GM12878 (cell line): ENCODE measurements at regions not wholly inside any gene's neighbourhood (a gene's known extent, or its start where the extent isn't known, plus 50 kb on each side); places are given as distances from the start of the nearest gene placed in this dataset.

ENCODE experiments used
- ATAC-seq: fragments of 200-7000 bp; cut with Tn5 transposase; 3 replicates; pipeline ENCODE4 v1.9.1; 2020; ENCODE audit warnings: mild to moderate bottlenecking, moderate library complexity
- BruUV-seq: library from RNA; stranded (reverse); fragments of 400-500 nt; replicated peaks from 2 replicates; lab custom pipeline; 2021; lab: Mats Ljungman, UMichigan
- CTCF ChIA-PET: fragments of 300-600 bp; sonication (Branson Sonifier 250); formaldehyde crosslinking; extraction: SDS; loops from one replicate; lab custom pipeline; 2021; ENCODE audit warnings: inconsistent platforms; lab: Yijun Ruan, JAX
- POLR2A ChIA-PET: fragments of 350-600 bp; formaldehyde crosslinking; extraction: SDS; loops from one replicate; lab custom pipeline; 2021; ENCODE audit warnings: inconsistent platforms; lab: Charles Lee
- RAD21 ChIA-PET: fragments of 300-600 bp; sonication (Branson Sonifier 250); formaldehyde crosslinking; loops from one replicate; lab custom pipeline; 2023; ENCODE audit warnings: antibody characterized with exemption; ENCODE audit not compliant: unreplicated experiment; lab: Charles Lee
- SMC1A ChIA-PET: fragments of 300-600 bp; sonication (Branson Sonifier 250); formaldehyde crosslinking; loops from one replicate; lab custom pipeline; 2023; ENCODE audit not compliant: unreplicated experiment, uncharacterized antibody; lab: Charles Lee
- DNase-seq: peaks from one replicate; pipeline ENCODE4 v3.0.0-alpha.2; 2011; ENCODE audit warnings: low read depth, low spot score
- FAIRE-seq: peaks from 3 replicates; lab custom pipeline; 2011; peaks lifted over from hg19 to GRCh38; lab: Jason Lieb, UNC
- H2AFZ ChIP-seq: 2 replicates; pipeline ENCODE4 v1.6.0; 2011; ENCODE audit warnings: low read depth, low read length, control low read depth; ENCODE audit not compliant: control insufficient read depth
- H3K27ac ChIP-seq: 2 replicates; pipeline ENCODE4 v1.5.1; 2011; ENCODE audit warnings: control low read depth; ENCODE audit not compliant: control insufficient read depth, insufficient read depth
- H3K27me3 ChIP-seq, 2 experiments: replicated peaks in 1 of 2; 2 replicates each; pipeline versions ENCODE4 v1.6.0 to v1.6.1; 2011; ENCODE audit warnings: low read length in 1 of 2; ENCODE audit not compliant: control insufficient read depth in 2 of 2, insufficient read depth in 2 of 2
- H3K36me3 ChIP-seq, 2 experiments: 2 replicates each; pipeline ENCODE4 v1.5.1; 2011; ENCODE audit warnings: low read length in 1 of 2; ENCODE audit not compliant: control insufficient read depth in 2 of 2, insufficient read depth in 2 of 2
- H3K4me1 ChIP-seq: 2 replicates; pipeline ENCODE4 v1.6.1; 2011; ENCODE audit warnings: mild to moderate bottlenecking, low read length, moderate library complexity, mixed read lengths; ENCODE audit not compliant: control insufficient read depth, insufficient read depth
- H3K4me2 ChIP-seq: 2 replicates; pipeline ENCODE4 v1.6.0; 2011; ENCODE audit warnings: control low read depth; ENCODE audit not compliant: control insufficient read depth, insufficient read depth
- H3K4me3 ChIP-seq: fragments of 200-600 bp; sonication (generic); 2 replicates; pipeline ENCODE4 v1.5.1; 2016
- H3K79me2 ChIP-seq: 2 replicates; pipeline ENCODE4 v1.6.0; 2011; ENCODE audit warnings: low read length; ENCODE audit not compliant: control insufficient read depth, insufficient read depth
- H3K9ac ChIP-seq: 2 replicates; pipeline ENCODE4 v1.8.0; 2011; ENCODE audit warnings: low read length, control low read depth, mixed read lengths; ENCODE audit not compliant: control insufficient read depth, insufficient read depth
- H3K9me3 ChIP-seq: replicated peaks from 3 replicates; pipeline ENCODE4 v1.5.1; 2011; ENCODE audit warnings: mild to moderate bottlenecking, low read length; ENCODE audit not compliant: control insufficient read depth, insufficient read depth
- H4K20me1 ChIP-seq: 2 replicates; pipeline ENCODE4 v1.6.0; 2011; ENCODE audit not compliant: control insufficient read depth, insufficient read depth
- ATF7 ChIP-seq: fragments of 450-650 bp; IDR thresholded peaks from 2 replicates; pipeline ENCODE4 v1.6.1; 2016; ENCODE audit warnings: low read depth, mild to moderate bottlenecking
- BMI1 ChIP-seq: fragments of 450-650 bp; IDR thresholded peaks from 2 replicates; pipeline ENCODE4 v1.6.1; 2016; ENCODE audit warnings: mild to moderate bottlenecking, moderate library complexity, borderline replicate concordance
- CHD4 ChIP-seq: fragments of 200-600 bp; sonication (generic); IDR thresholded peaks from 2 replicates; pipeline ENCODE4 v1.6.1; 2016; ENCODE audit warnings: mild to moderate bottlenecking
- CREM ChIP-seq: IDR thresholded peaks from 2 replicates; pipeline ENCODE4 v1.6.1; 2014; ENCODE audit warnings: antibody characterized with exemption, low read depth
- HDAC2 ChIP-seq: fragments of 200-600 bp; sonication (generic); IDR thresholded peaks from 2 replicates; pipeline ENCODE4 v1.6.1; 2017
- JUNB ChIP-seq: IDR thresholded peaks from 2 replicates; pipeline ENCODE4 v1.6.1; 2016; ENCODE audit warnings: antibody characterized with exemption, mild to moderate bottlenecking
- KAT2A ChIP-seq: conservative IDR thresholded peaks from 2 replicates; pipeline ENCODE4 v1.6.1; 2011; ENCODE audit warnings: low read depth, low read length; ENCODE audit not compliant: control insufficient read depth
- PAX8 ChIP-seq: fragments of 450-650 bp; IDR thresholded peaks from 2 replicates; pipeline ENCODE4 v1.6.1; 2017; ENCODE audit warnings: mild to moderate bottlenecking, moderate library complexity
- RBBP5 ChIP-seq: fragments of 200-600 bp; sonication (generic); conservative IDR thresholded peaks from 2 replicates; pipeline ENCODE4 v1.6.1; 2016
- SPI1 ChIP-seq: IDR thresholded peaks from 2 replicates; pipeline ENCODE4 v1.6.1; 2011; ENCODE audit warnings: low read depth, mild to moderate bottlenecking, low read length, moderate library complexity, borderline replicate concordance; ENCODE audit not compliant: insufficient read depth
- ZBED1 ChIP-seq: IDR thresholded peaks from 2 replicates; pipeline ENCODE4 v1.6.1; 2016; ENCODE audit warnings: borderline replicate concordance
- ZNF207 ChIP-seq: fragments of 450-650 bp; IDR thresholded peaks from 2 replicates; pipeline ENCODE4 v1.6.1; 2014; ENCODE audit warnings: antibody characterized with exemption, mild to moderate bottlenecking, borderline replicate concordance
- ZNF384 ChIP-seq: IDR thresholded peaks from 2 replicates; pipeline ENCODE4 v1.6.1; 2012; ENCODE audit warnings: low read depth, mild to moderate bottlenecking, low read length, improper control_type of control experiment, borderline replicate concordance
- WGBS: methylation state at CpG from one replicate; pipeline ENCODE4 v1.1.6; 2016; ENCODE audit warnings: low lambda C conversion rate; ENCODE audit not compliant: insufficient replicate concordance, insufficient coverage; ENCODE audit errors: missing lambda C conversion rate; 5-methylcytosine and 5-hydroxymethylcytosine counted together
- in situ Hi-C: fragments of 300-500 bp; cut with MboI; formaldehyde crosslinking; loops from 9 replicates; pipeline ENCODE4 v1.14.3; 2018; ENCODE audit warnings: mixed read lengths
- intact Hi-C: fragments of 100-400 bp; cut with micrococcal nuclease; formaldehyde crosslinking; loops from one replicate; pipeline ENCODE4 v1.14.2; 2022; ENCODE audit not compliant: unreplicated experiment
- TF ChIP-seq, protein P1 (sequence below): fragments of 450-650 bp; IDR thresholded peaks from 2 replicates; pipeline ENCODE4 v1.6.1; 2017; ENCODE audit warnings: mild to moderate bottlenecking
- TF ChIP-seq, protein P2 (sequence below): fragments of 450-650 bp; formaldehyde crosslinking; IDR thresholded peaks from 2 replicates; pipeline ENCODE4 v1.5.0; 2022; ENCODE audit warnings: mild to moderate bottlenecking, missing genetic modification characterization
- TF ChIP-seq, protein P3 (sequence below): IDR thresholded peaks from 2 replicates; pipeline ENCODE4 v1.6.1; 2012; ENCODE audit warnings: low read depth, low read length, improper control_type of control experiment
- TF ChIP-seq, protein P4 (sequence below): fragments of 450-650 bp; IDR thresholded peaks from 2 replicates; pipeline ENCODE4 v1.6.1; 2016; ENCODE audit warnings: mild to moderate bottlenecking

DNA sequence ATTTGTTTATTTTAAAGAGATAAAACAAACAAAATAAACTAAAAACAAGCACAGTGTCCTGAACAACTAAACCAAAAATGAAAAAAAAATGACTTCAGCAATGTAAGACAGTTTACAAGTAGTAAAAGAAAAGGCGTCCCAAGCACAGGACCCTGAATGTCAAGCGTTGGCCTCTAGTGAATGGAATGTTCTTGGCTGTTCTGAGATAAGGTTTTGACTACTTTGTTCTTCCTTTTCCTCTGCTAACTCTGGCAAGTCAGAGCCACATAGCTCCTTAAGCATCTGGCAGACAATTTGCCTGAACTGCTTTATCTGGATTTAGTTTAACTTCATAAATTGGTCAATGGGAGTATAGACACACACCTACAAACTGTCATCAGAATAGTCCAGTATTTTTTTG, 655.2 kb downstream of the ANXA1 start (continued):
- TF ChIP-seq, protein P1, sequence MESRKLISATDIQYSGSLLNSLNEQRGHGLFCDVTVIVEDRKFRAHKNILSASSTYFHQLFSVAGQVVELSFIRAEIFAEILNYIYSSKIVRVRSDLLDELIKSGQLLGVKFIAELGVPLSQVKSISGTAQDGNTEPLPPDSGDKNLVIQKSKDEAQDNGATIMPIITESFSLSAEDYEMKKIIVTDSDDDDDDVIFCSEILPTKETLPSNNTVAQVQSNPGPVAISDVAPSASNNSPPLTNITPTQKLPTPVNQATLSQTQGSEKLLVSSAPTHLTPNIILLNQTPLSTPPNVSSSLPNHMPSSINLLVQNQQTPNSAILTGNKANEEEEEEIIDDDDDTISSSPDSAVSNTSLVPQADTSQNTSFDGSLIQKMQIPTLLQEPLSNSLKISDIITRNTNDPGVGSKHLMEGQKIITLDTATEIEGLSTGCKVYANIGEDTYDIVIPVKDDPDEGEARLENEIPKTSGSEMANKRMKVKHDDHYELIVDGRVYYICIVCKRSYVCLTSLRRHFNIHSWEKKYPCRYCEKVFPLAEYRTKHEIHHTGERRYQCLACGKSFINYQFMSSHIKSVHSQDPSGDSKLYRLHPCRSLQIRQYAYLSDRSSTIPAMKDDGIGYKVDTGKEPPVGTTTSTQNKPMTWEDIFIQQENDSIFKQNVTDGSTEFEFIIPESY = no peak
- TF ChIP-seq JUNB (no peak), PAX8 (no peak), SPI1 (no peak), ATF7 (no peak), RBBP5 (no peak), ZNF207 (no peak), BMI1 (no peak)
- TF ChIP-seq, protein P2, sequence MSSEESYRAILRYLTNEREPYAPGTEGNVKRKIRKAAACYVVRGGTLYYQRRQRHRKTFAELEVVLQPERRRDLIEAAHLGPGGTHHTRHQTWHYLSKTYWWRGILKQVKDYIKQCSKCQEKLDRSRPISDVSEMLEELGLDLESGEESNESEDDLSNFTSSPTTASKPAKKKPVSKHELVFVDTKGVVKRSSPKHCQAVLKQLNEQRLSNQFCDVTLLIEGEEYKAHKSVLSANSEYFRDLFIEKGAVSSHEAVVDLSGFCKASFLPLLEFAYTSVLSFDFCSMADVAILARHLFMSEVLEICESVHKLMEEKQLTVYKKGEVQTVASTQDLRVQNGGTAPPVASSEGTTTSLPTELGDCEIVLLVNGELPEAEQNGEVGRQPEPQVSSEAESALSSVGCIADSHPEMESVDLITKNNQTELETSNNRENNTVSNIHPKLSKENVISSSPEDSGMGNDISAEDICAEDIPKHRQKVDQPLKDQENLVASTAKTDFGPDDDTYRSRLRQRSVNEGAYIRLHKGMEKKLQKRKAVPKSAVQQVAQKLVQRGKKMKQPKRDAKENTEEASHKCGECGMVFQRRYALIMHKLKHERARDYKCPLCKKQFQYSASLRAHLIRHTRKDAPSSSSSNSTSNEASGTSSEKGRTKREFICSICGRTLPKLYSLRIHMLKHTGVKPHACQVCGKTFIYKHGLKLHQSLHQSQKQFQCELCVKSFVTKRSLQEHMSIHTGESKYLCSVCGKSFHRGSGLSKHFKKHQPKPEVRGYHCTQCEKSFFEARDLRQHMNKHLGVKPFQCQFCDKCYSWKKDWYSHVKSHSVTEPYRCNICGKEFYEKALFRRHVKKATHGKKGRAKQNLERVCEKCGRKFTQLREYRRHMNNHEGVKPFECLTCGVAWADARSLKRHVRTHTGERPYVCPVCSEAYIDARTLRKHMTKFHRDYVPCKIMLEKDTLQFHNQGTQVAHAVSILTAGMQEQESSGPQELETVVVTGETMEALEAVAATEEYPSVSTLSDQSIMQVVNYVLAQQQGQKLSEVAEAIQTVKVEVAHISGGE (CRISPR knock-in tag) = no peak

DNA sequence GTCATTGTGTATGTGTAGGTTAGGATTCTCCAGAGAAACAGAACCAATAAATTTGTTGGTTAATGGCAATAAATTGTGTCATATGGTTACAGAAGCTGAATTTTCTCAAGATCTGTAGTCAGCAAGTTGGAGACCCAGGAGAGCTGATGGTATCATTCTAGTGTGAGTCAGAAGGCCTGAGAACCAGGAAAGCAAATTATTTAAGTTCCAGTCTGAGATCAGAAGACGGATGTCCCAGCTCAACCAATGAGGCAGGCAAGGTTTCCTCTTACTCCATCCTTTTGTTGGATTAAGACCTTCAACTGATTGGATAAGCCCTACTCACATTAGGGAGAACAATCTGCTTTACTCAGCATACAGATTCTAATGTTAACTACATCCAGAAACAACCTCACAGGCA, 656.3 kb downstream of the ANXA1 start:
- WGBS = 0% methylated on average over 1 of the region's 1 CpG
- POLR2A ChIA-PET = no interaction called here
- CTCF ChIA-PET = no interaction called here
- TF ChIP-seq, protein P3, sequence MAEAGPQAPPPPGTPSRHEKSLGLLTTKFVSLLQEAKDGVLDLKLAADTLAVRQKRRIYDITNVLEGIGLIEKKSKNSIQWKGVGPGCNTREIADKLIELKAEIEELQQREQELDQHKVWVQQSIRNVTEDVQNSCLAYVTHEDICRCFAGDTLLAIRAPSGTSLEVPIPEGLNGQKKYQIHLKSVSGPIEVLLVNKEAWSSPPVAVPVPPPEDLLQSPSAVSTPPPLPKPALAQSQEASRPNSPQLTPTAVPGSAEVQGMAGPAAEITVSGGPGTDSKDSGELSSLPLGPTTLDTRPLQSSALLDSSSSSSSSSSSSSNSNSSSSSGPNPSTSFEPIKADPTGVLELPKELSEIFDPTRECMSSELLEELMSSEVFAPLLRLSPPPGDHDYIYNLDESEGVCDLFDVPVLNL = no peak
- TF ChIP-seq SPI1 (no peak), KAT2A (no peak), CREM (no peak), CHD4 (no peak), ZBED1 (no peak), HDAC2 (no peak), ZNF384 (no peak)
- TF ChIP-seq, protein P4, sequence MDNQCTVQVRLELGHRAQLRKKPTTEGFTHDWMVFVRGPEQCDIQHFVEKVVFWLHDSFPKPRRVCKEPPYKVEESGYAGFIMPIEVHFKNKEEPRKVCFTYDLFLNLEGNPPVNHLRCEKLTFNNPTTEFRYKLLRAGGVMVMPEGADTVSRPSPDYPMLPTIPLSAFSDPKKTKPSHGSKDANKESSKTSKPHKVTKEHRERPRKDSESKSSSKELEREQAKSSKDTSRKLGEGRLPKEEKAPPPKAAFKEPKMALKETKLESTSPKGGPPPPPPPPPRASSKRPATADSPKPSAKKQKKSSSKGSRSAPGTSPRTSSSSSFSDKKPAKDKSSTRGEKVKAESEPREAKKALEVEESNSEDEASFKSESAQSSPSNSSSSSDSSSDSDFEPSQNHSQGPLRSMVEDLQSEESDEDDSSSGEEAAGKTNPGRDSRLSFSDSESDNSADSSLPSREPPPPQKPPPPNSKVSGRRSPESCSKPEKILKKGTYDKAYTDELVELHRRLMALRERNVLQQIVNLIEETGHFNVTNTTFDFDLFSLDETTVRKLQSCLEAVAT = no peak

More for the DNA sequence above, 656.3 kb downstream of the ANXA1 start:
- H3K36me3 ChIP-seq = no peaks in the 10 kb centered on the region
- ATAC-seq (no peak), FAIRE-seq (no peak), DNase-seq (no peak)
- no peak overlapping the region for H3K9ac ChIP-seq
- H3K4me1 ChIP-seq = no peaks in the 10 kb centered on the region
- no peaks in the 10 kb centered on the region for H3K79me2 ChIP-seq
- intact Hi-C loops (no loop called here), in situ Hi-C loops (no loop called here)
- no peak overlapping the region for H3K4me2 ChIP-seq
- no peaks in the 10 kb centered on the region for H3K27me3 ChIP-seq
- no peaks in the 10 kb centered on the region for H3K9me3 ChIP-seq
- no peak overlapping the region for H2AFZ ChIP-seq
- no peak overlapping the region for H3K4me3 ChIP-seq
- ChIA-PET SMC1A (no interaction called here), RAD21 (no interaction called here)
- H4K20me1 ChIP-seq = no peaks in the 10 kb centered on the region
- H3K27ac ChIP-seq = no peak overlapping the region
- no TSS peak for BruUV-seq
